ENCODE measurements at regions not wholly inside any gene's neighbourhood (a gene's known extent, or its start where the extent isn't known, plus 50 kb on each side); places are given as distances from the start of the nearest gene placed in this dataset.

DNA sequence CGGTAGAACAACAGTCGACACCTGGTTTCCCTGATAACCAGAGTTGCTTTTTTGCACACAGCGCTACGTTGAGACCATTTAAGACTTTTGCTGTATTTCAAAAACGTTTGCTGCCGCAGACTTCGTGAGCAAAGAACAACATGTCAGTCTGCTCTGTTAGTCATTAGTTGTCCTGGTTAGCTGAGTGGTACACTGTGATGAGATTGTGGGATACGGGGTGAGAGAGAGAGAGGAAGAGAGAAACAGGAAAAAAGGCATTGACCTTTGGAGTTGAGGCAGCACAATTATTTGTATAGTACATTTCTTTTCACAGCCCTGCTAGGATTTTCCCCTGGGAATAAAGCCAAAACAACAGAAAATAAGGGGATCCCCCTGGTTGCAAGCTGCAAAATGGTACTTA lies 306.1 kb upstream of the WWC1 start:
- Histone ChIP-seq H3K9ac (ENCODE audit: insufficient read depth, low read length, poor library complexity, severe bottlenecking) (no peak overlapping the region), H3K4me3 (replicated peaks in 1 of 3; ENCODE audit: low read depth in 2 of 3, low read length in 3 of 3) (no peak overlapping the region), H3K27ac (ENCODE audit: low read depth in 1 of 2, low read length in 2 of 2) (no peak overlapping the region), H3K9me3 (replicated peaks in 1 of 2; ENCODE audit: control insufficient read depth in 1 of 2, insufficient read depth in 1 of 2, low read length in 2 of 2) (no peaks in the 10 kb centered on the region), H3K27me3 (ENCODE audit: control insufficient read depth in 2 of 2, insufficient read depth in 2 of 2, low read length in 2 of 2) (no peaks in the 10 kb centered on the region), H2AFZ (ENCODE audit: insufficient read depth, low read depth, low read length, poor library complexity, severe bottlenecking) (no peak overlapping the region), H4K20me1 (ENCODE audit: insufficient read depth, low read length) (no peaks in the 10 kb centered on the region), H3K36me3 (replicated peaks in 1 of 2; ENCODE audit: control insufficient read depth in 1 of 2, insufficient read depth in 2 of 2, low read length in 2 of 2) (no peaks in the 10 kb centered on the region), H3K4me1 (ENCODE audit: control insufficient read depth in 1 of 2, insufficient read depth in 2 of 2, low read length in 2 of 2) (no peaks in the 10 kb centered on the region), H3K79me2 (ENCODE audit: insufficient read depth, low read length) (no peaks in the 10 kb centered on the region), H3K4me2 (replicated peaks; ENCODE audit: extremely low read depth, low read length, poor library complexity, severe bottlenecking) (no peak overlapping the region)
- H3K9me3 Mint-ChIP-seq: peaks cover 0 to 3% (median 2%) of the 10 kb centered on the region in 7 donors
- TF ChIP-seq, protein P1, sequence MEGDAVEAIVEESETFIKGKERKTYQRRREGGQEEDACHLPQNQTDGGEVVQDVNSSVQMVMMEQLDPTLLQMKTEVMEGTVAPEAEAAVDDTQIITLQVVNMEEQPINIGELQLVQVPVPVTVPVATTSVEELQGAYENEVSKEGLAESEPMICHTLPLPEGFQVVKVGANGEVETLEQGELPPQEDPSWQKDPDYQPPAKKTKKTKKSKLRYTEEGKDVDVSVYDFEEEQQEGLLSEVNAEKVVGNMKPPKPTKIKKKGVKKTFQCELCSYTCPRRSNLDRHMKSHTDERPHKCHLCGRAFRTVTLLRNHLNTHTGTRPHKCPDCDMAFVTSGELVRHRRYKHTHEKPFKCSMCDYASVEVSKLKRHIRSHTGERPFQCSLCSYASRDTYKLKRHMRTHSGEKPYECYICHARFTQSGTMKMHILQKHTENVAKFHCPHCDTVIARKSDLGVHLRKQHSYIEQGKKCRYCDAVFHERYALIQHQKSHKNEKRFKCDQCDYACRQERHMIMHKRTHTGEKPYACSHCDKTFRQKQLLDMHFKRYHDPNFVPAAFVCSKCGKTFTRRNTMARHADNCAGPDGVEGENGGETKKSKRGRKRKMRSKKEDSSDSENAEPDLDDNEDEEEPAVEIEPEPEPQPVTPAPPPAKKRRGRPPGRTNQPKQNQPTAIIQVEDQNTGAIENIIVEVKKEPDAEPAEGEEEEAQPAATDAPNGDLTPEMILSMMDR (IDR thresholded peaks at IDR 0.05): no peak
- intact Hi-C loops (cut with micrococcal nuclease): no loop called here
- H3K27ac Mint-ChIP-seq: no peak overlapping the region
- WGBS (ENCODE audit: insufficient coverage): 84% methylated on average over 7 of the region's 8 CpGs
- no peak overlapping the region for H3K4me3 Mint-ChIP-seq
- DNase-seq: no peak
- H3K36me3 Mint-ChIP-seq: no peaks in the 10 kb centered on the region
- H3K4me1 Mint-ChIP-seq: no peaks in the 10 kb centered on the region
- H3K27me3 Mint-ChIP-seq (ENCODE audit: low read depth in 3 of 3): no peaks in the 10 kb centered on the region

DNA sequence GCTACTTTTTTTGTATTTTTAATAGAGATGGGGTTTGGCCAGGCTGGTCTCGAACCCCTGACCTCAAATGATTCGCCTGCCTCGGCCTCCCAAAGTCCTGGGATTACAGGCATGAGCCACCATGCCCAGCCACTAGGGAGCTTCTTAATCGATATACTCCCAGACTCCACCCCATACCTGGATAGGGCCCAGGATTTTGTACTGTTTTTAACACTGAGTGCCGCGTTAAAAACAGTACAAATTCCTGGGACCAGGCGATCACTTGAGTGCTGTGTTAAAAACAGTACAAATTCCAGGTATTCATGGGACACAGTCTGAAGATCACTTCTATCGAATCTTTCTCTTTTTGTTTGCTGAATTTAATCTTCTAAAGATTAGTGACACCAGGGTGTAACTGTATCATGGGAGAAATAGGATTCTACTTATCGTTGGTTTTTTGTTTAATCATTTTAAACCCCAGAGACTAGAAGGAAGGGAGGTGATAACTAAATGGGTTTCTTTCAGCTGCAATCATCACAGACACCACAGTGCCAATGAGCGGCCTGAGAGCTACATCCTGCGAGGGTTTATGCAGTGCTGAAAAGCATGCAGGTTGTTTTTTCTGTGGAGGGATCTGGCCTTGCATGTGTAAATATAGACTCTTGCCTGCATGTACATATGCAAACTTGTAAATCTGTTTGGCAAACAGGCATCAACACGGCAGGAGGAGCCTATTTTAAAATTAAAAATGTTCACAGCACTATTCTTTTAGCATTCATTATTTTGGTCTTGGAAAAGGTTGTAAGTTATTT lies 303.8 kb upstream of the WWC1 start:
- H3K27me3 ChIP-seq (ENCODE audit: control insufficient read depth in 2 of 2, insufficient read depth in 2 of 2, low read length in 2 of 2): no peaks in the 10 kb centered on the region
- Mint-ChIP-seq H3K36me3 (no peaks in the 10 kb centered on the region), H3K27me3 (ENCODE audit: low read depth in 3 of 3) (no peaks in the 10 kb centered on the region), H3K4me3 (no peak overlapping the region), H3K27ac (no peak overlapping the region), H3K4me1 (no peaks in the 10 kb centered on the region), H3K9me3 (peaks cover 0 to 3% (median 2%) of the 10 kb centered on the region in 7 donors)
- TF ChIP-seq, protein P1 (IDR thresholded peaks at IDR 0.05): no peak
- DNase-seq: no peak
- no peaks in the 10 kb centered on the region for H3K4me1 ChIP-seq (ENCODE audit: control insufficient read depth in 1 of 2, insufficient read depth in 2 of 2, low read length in 2 of 2)
- no peaks in the 10 kb centered on the region for H3K9me3 ChIP-seq (replicated peaks in 1 of 2; ENCODE audit: control insufficient read depth in 1 of 2, insufficient read depth in 1 of 2, low read length in 2 of 2)
- H3K27ac ChIP-seq (ENCODE audit: low read depth in 1 of 2, low read length in 2 of 2): no peak overlapping the region
- no peaks in the 10 kb centered on the region for H3K79me2 ChIP-seq (ENCODE audit: insufficient read depth, low read length)
- intact Hi-C loops (cut with micrococcal nuclease): no loop called here
- H3K36me3 ChIP-seq (replicated peaks in 1 of 2; ENCODE audit: control insufficient read depth in 1 of 2, insufficient read depth in 2 of 2, low read length in 2 of 2): no peaks in the 10 kb centered on the region
- H3K4me3 ChIP-seq (replicated peaks in 1 of 3; ENCODE audit: low read depth in 2 of 3, low read length in 3 of 3): no peak overlapping the region
- WGBS (ENCODE audit: insufficient coverage): 94% methylated on average over 6 of the region's 12 CpGs
- H3K9ac ChIP-seq (ENCODE audit: insufficient read depth, low read length, poor library complexity, severe bottlenecking): no peak overlapping the region
- no peak overlapping the region for H2AFZ ChIP-seq (ENCODE audit: insufficient read depth, low read depth, low read length, poor library complexity, severe bottlenecking)
- H3K4me2 ChIP-seq (replicated peaks; ENCODE audit: extremely low read depth, low read length, poor library complexity, severe bottlenecking): no peak overlapping the region
- no peaks in the 10 kb centered on the region for H4K20me1 ChIP-seq (ENCODE audit: insufficient read depth, low read length)

Measured in CD14-positive monocyte (primary cell).